22Rv1 (cell line): ENCODE measurements at regions not wholly inside any gene's neighbourhood (a gene's known extent, or its start where the extent isn't known, plus 50 kb on each side); places are given as distances from the start of the nearest gene placed in this dataset.

ENCODE experiments used
- H3K27ac ChIP-seq: fragments of 450-650 bp; 2 replicates; pipeline ENCODE4 v1.5.1; 2017
- ZFX ChIP-seq: fragments of 450-650 bp; IDR thresholded peaks from 2 replicates; pipeline ENCODE4 v1.6.1; 2017; ENCODE audit warnings: antibody characterized with exemption, borderline replicate concordance
- TF ChIP-seq, protein P1 (sequence below): fragments of 450-650 bp; IDR thresholded peaks from 2 replicates; pipeline ENCODE4 v1.5.1; 2017; ENCODE audit warnings: mild to moderate bottlenecking

DNA sequence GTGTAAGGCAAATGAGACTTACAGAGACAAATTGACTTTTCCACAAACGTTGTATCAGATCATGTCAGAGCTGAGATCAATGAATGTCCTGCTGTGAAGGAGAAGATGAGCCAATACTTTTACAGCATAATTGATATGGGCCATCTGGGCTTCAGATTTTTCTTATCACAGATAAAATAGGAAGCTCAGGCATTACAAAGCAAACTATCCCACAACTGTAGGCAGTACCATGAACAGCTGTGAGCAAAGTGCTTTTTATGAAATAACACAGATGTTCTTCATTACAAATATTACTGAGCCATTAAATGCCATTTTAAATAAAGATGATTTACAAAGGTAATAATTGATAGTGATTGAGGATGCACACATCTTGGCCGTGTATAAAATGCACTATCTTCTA is 852.3 kb downstream of the OTOL1 start:
- H3K27ac ChIP-seq = no peak overlapping the region
- no peak for TF ChIP-seq ZFX
- TF ChIP-seq, protein P1, sequence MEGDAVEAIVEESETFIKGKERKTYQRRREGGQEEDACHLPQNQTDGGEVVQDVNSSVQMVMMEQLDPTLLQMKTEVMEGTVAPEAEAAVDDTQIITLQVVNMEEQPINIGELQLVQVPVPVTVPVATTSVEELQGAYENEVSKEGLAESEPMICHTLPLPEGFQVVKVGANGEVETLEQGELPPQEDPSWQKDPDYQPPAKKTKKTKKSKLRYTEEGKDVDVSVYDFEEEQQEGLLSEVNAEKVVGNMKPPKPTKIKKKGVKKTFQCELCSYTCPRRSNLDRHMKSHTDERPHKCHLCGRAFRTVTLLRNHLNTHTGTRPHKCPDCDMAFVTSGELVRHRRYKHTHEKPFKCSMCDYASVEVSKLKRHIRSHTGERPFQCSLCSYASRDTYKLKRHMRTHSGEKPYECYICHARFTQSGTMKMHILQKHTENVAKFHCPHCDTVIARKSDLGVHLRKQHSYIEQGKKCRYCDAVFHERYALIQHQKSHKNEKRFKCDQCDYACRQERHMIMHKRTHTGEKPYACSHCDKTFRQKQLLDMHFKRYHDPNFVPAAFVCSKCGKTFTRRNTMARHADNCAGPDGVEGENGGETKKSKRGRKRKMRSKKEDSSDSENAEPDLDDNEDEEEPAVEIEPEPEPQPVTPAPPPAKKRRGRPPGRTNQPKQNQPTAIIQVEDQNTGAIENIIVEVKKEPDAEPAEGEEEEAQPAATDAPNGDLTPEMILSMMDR = no peak

DNA sequence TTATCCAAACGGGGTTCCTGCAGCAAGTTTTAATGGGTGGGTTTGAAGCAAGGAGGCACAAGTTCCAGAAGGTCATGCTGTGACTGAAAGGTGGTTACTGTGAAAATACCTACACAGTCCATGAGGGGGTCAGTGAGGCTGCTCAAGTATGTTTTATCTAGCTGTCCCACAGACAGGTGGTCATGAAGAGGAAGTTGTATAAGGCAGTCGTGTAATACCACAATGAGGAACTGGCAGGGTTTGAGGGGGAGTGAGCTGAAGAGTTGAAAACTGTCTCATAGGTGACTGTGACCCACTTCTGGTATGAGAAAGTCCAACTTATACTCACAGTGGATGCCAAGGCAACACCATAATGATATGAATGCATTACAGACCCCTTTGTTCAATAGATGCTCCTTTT is 856.8 kb downstream of the OTOL1 start:
- TF ChIP-seq, protein P1 = no peak
- TF ChIP-seq ZFX = no peak
- H3K27ac ChIP-seq = no peak overlapping the region

DNA sequence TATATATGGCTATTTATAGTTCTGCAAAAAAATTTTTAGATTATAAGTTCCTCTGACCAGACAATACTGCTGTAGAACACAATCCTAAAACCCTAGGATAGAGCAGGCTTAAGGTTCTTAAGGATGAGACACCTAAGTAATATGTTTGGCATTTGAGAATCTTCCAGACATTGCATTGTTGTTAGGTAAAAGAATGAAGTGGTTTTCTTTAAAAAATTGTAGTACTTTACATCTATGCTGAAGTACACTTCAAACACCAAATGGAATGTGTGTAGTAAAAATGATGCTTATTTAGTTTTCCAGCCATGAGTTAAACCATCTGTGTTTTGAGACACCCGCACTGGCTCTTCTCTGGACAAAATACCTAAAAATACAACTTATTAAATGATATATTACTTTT is 857.7 kb downstream of the OTOL1 start:
- TF ChIP-seq, protein P1 = no peak
- no peak for TF ChIP-seq ZFX
- no peak overlapping the region for H3K27ac ChIP-seq

DNA sequence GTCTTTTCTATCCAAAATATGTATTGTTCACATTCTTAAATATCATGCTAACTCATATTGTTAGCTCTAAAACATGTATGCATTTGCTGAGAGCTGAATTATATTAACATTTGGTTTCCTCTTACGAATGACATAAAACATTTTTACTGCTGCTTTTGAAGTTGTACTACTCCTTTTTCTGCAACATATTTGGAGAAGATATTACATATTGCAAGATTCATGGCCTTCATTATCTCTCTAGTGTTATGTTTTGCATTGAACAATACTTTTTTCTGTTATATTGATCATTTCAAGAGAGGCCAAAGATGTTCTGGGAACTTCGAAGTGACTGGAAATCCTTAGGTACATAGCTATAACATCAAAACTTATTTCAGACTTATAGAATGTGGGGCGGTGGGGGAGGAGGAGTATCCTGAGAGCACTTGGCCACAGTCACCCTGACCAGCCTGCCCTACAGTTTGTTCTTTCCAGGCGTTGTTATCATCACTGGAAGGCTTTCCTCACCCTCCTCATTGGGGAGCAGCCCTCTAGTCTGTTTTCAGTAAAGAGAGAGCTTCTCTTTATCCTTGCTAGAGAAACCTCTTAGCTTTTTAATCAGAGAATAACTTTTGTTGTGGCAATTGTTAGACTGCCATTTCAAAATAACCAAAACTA is 868.6 kb downstream of the OTOL1 start:
- H3K27ac ChIP-seq = no peak overlapping the region
- TF ChIP-seq ZFX = no peak
- TF ChIP-seq, protein P1 = no peak

DNA sequence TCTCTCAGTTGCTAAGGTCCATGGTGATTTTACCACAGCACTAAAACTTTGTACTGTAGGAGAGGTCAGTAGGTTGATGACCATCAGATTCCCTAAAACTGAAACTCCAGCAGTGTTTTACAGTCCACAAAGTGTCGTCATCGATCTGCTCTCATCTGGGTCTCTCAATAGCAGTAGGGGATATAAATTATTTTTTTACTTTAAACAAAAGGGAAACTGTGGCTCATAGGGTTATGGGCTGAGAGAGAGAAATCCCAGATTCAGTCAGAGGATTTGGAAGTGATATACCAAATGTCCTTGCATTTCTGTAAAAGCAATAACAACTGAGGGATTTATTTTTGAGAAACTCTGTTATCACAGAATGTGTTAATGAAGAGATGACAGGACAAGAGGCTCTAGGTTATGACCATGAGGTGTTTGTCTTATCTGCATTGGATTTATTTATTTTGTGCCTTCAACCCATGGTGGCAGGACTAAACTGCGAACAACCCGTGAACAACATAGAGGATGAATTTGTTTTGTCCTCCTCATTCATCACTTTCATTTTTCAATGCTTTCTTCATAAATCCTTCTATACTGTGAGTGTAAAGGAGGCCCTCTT is 869.7 kb downstream of the OTOL1 start:
- TF ChIP-seq, protein P1 = no peak
- no peak for TF ChIP-seq ZFX
- no peak overlapping the region for H3K27ac ChIP-seq

DNA sequence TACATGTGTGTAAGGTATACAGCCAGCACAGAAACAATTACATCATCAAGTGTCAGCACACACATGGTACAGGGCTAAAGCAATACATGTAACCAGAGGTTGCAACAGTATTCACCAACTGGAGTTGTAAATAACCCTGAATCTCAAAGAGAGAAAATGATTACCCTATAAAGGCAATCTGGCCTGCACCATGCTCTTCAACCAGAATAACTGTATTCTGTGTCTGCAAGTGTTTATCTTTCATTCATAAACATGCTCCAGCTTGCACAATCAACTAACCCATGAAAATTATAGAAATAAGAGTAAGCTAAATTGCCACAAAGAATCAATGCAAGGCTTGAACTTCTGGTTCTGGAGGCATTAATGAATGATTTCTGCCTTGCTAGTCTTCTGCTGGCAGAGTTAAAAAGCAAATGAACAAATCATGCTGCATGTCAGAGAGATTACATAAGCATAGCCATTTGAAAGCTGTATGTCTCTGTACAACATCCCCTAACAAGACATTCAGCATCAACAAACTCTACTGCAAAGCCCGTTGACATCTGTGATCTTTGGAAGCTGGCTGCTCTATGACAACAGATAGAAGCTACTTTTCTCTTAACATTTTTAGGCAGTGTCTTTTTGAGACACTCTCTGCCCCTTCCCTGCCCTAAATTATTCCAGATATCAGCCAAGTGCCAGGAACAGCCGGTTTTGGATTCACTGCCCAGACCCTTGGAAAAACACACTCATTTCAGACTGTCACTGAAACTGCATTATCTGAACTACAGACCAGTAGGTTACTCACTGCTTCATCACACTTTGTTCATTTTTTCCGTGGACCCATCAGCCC is 871.0 kb downstream of the OTOL1 start:
- TF ChIP-seq, protein P1 = no peak
- TF ChIP-seq ZFX = no peak
- H3K27ac ChIP-seq = no peak overlapping the region

DNA sequence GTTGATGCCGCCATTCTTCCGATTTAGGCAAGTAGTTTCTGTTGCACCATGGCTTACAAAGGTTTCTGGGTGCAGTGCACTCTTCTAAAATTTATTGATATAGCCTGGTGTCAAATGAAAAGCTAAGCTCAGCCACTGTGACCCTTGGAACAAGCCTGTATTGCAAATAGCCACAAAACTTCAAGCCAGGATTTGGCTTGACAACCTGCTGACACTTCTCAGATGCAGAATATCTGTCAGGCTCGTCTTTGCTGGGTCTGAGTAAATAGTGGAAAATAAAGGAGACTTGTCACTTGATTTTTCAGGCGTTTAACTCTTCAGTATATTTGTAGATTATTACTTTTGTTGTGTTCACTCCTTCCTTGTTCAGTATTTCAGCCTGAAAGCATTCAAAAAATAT is 871.8 kb downstream of the OTOL1 start:
- no peak for TF ChIP-seq ZFX
- TF ChIP-seq, protein P1 = no peak
- no peak overlapping the region for H3K27ac ChIP-seq
